ENCODE measurements at regions not wholly inside any gene's neighbourhood (a gene's known extent, or its start where the extent isn't known, plus 50 kb on each side); places are given as distances from the start of the nearest gene placed in this dataset.

GRCh38 chr4:4808086-4808485 is 51.4 kb upstream of the MSX1 start:
- H3K36me3 Mint-ChIP-seq (ENCODE audit: low read depth), result no peaks in the 10 kb centered on the region

GRCh38 chr4:4805887-4806286 is 53.6 kb upstream of the MSX1 start:
- Mint-ChIP-seq H3K9me3 (peaks cover 9% of the 10 kb centered on the region), H3K4me3 (no peak overlapping the region), H3K27ac (ENCODE audit: unreplicated experiment) (no peak overlapping the region), H3K4me1 (peaks cover 4% of the 10 kb centered on the region), H3K36me3 (ENCODE audit: low read depth) (peaks cover 3% of the 10 kb centered on the region), H3K27me3 (ENCODE audit: low read depth) (no peaks in the 10 kb centered on the region)
- DNase-seq (ENCODE audit: low read depth, low spot score), result no peak
- TF ChIP-seq, protein P1, sequence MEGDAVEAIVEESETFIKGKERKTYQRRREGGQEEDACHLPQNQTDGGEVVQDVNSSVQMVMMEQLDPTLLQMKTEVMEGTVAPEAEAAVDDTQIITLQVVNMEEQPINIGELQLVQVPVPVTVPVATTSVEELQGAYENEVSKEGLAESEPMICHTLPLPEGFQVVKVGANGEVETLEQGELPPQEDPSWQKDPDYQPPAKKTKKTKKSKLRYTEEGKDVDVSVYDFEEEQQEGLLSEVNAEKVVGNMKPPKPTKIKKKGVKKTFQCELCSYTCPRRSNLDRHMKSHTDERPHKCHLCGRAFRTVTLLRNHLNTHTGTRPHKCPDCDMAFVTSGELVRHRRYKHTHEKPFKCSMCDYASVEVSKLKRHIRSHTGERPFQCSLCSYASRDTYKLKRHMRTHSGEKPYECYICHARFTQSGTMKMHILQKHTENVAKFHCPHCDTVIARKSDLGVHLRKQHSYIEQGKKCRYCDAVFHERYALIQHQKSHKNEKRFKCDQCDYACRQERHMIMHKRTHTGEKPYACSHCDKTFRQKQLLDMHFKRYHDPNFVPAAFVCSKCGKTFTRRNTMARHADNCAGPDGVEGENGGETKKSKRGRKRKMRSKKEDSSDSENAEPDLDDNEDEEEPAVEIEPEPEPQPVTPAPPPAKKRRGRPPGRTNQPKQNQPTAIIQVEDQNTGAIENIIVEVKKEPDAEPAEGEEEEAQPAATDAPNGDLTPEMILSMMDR (conservative IDR thresholded peaks at IDR 0.05), result no peak

More at GRCh38 chr4:4808086-4808485, 51.4 kb upstream of the MSX1 start:
- DNase-seq (ENCODE audit: low read depth, low spot score), result no peak
- Mint-ChIP-seq H3K27ac (ENCODE audit: unreplicated experiment) (no peak overlapping the region), H3K4me1 (peaks cover 4% of the 10 kb centered on the region), H3K4me3 (no peak overlapping the region), H3K9me3 (peaks cover 6% of the 10 kb centered on the region), H3K27me3 (ENCODE audit: low read depth) (peaks cover 8% of the 10 kb centered on the region)
- TF ChIP-seq, protein P1 (conservative IDR thresholded peaks at IDR 0.05), result no peak

DNA sequence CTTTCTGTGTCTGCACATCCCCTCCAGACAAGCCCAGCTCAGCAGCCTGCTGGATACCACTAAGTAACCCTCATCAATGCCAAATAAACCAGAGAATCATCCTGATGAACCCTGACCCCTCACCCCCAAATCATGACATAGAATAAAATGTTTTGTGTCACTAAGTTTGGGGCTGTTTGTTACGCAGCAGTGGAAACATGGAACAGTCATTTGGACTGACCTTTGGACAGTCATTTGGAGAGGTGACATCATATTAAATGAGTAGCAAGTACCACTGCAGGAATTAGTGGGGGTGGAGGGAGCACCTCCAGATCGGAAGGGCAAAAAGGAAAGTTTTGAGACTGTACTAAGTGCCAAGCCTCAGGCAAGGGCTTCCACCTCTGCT is 55.6 kb upstream of the MSX1 start:
- no peaks in the 10 kb centered on the region for H3K27me3 Mint-ChIP-seq (ENCODE audit: low read depth)
- DNase-seq (ENCODE audit: low read depth, low spot score), result no peak
- no peak overlapping the region for H3K4me3 Mint-ChIP-seq
- H3K27ac Mint-ChIP-seq (ENCODE audit: unreplicated experiment), result no peak overlapping the region
- H3K36me3 Mint-ChIP-seq (ENCODE audit: low read depth), result peaks cover 3% of the 10 kb centered on the region
- TF ChIP-seq, protein P1 (conservative IDR thresholded peaks at IDR 0.05), result no peak
- peaks cover 4% of the 10 kb centered on the region for H3K4me1 Mint-ChIP-seq
- peaks cover 9% of the 10 kb centered on the region for H3K9me3 Mint-ChIP-seq

DNA sequence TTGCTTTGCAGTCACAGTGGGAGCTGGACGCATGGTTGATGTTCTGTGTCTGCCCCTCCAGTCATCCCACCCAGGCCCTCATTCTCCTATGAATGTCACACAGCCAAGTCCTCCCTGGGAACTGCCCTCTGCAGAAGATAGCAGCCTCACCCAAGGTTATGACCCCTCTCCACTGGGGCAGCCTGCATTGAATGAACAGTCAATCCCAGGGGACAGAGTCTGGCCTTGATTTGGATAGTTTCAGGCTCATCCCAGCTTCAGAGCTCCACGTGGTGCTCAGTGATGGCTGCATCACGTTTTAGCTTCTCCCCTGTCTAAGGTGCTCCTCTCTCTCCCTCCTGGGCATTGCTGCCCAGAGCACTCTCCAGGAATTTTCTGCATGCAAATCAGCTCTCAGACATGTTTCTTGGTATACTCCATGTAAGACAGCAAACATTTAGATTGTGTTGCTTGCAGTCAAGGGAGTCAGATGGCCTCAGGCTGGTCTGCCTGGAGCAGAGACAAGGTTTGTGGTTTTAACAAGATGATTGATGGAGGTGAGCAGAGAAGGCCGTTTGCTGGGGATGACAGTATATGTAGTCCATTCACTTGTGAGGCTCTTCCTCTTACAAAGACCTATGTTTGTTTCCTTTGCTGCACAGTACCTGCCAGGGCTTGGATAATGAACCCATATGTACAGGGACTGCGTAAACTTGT is 56.1 kb upstream of the MSX1 start:
- Mint-ChIP-seq H3K9me3 (peaks cover 9% of the 10 kb centered on the region), H3K4me3 (no peak overlapping the region), H3K27me3 (ENCODE audit: low read depth) (no peaks in the 10 kb centered on the region), H3K36me3 (ENCODE audit: low read depth) (peaks cover 3% of the 10 kb centered on the region), H3K4me1 (peaks cover 4% of the 10 kb centered on the region), H3K27ac (ENCODE audit: unreplicated experiment) (no peak overlapping the region)
- TF ChIP-seq, protein P1 (conservative IDR thresholded peaks at IDR 0.05), result no peak
- DNase-seq (ENCODE audit: low read depth, low spot score), result no peak

GRCh38 chr4:4800646-4801408 is 58.6 kb upstream of the MSX1 start:
- Mint-ChIP-seq H3K4me1 (peaks cover 4% of the 10 kb centered on the region), H3K27ac (ENCODE audit: unreplicated experiment) (no peak overlapping the region), H3K27me3 (ENCODE audit: low read depth) (no peaks in the 10 kb centered on the region), H3K4me3 (no peak overlapping the region), H3K9me3 (peaks cover 6% of the 10 kb centered on the region), H3K36me3 (ENCODE audit: low read depth) (peaks cover 3% of the 10 kb centered on the region)
- no peak for DNase-seq (ENCODE audit: low read depth, low spot score)
- TF ChIP-seq, protein P1 (conservative IDR thresholded peaks at IDR 0.05), result no peak

Measured in neural crest cell (in vitro differentiated cells).